Gastroesophageal sphincter (tissue), 4 donors: ENCODE measurements at regions not wholly inside any gene's neighbourhood (a gene's known extent, or its start where the extent isn't known, plus 50 kb on each side); places are given as distances from the start of the nearest gene placed in this dataset.

Source experiments
- ATAC-seq: fragments of 150-250 bp; one replicate; pipeline ENCODE4 v1.9.1; 2016; ENCODE audit warnings: mild to moderate bottlenecking, moderate library complexity
- H3K27ac ChIP-seq, 4 donors: fragments of 200-600 bp; sonication (generic) in 3 of 4; 1 replicate in 3 of 4; 2 replicates in 1 of 4; pipeline ENCODE4 v1.5.1; 2016 to 2019
- H3K27me3 ChIP-seq: fragments of 200-600 bp; sonication (generic); one replicate; pipeline ENCODE4 v1.5.1; 2019
- H3K36me3 ChIP-seq, 2 donors: fragments of 200-600 bp; sonication (generic); one replicate each; pipeline ENCODE4 v1.5.1; 2019; ENCODE audit warnings: control low read depth in 1 of 2
- H3K4me1 ChIP-seq, 3 donors: fragments of 200-600 bp; sonication (generic); 1 replicate in 2 of 3; 2 replicates in 1 of 3; pipeline ENCODE4 v1.5.1; 2016 to 2019; ENCODE audit warnings: control low read depth in 2 of 3
- H3K4me3 ChIP-seq, 2 donors: fragments of 200-600 bp; sonication (generic); one replicate each; pipeline ENCODE4 v1.5.1; 2019; ENCODE audit warnings: mild to moderate bottlenecking in 1 of 2, moderate library complexity in 1 of 2
- H3K9me3 ChIP-seq, 3 donors: fragments of 200-600 bp; sonication (generic); one replicate each; pipeline ENCODE4 v1.5.1; 2017 to 2019; ENCODE audit warnings: control low read depth in 2 of 3
- EP300 ChIP-seq: sonication (generic); formaldehyde crosslinking; IDR thresholded peaks from one replicate; pipeline ENCODE4 v1.6.1; 2017; ENCODE audit warnings: antibody characterized with exemption, mild to moderate bottlenecking
- POLR2A ChIP-seq, 2 donors: fragments of 450-650 bp; IDR thresholded peaks; one replicate each; pipeline ENCODE4 v1.6.1; 2017; ENCODE audit warnings: antibody characterized with exemption in 2 of 2, mild to moderate bottlenecking in 2 of 2, moderate library complexity in 1 of 2
- POLR2AphosphoS5 ChIP-seq: sonication (generic); formaldehyde crosslinking; IDR thresholded peaks from one replicate; pipeline ENCODE4 v1.6.1; 2017; ENCODE audit warnings: antibody characterized with exemption
- WGBS, 2 donors: methylation state at CpG; one replicate each; pipeline ENCODE4 v1.1.5; 2018; ENCODE audit warnings: low coverage in 1 of 2; 5-methylcytosine and 5-hydroxymethylcytosine counted together
- TF ChIP-seq, protein P1 (sequence below), 4 experiments: fragments of 200-600 bp in 2 of 4; fragments of 450-650 bp in 2 of 4; sonication (generic) in 1 of 4; IDR thresholded peaks; one replicate each; pipeline ENCODE4 v1.5.1; 2017 to 2019; ENCODE audit warnings: antibody characterized with exemption in 4 of 4, mild to moderate bottlenecking in 2 of 4, moderate library complexity in 2 of 4

DNA sequence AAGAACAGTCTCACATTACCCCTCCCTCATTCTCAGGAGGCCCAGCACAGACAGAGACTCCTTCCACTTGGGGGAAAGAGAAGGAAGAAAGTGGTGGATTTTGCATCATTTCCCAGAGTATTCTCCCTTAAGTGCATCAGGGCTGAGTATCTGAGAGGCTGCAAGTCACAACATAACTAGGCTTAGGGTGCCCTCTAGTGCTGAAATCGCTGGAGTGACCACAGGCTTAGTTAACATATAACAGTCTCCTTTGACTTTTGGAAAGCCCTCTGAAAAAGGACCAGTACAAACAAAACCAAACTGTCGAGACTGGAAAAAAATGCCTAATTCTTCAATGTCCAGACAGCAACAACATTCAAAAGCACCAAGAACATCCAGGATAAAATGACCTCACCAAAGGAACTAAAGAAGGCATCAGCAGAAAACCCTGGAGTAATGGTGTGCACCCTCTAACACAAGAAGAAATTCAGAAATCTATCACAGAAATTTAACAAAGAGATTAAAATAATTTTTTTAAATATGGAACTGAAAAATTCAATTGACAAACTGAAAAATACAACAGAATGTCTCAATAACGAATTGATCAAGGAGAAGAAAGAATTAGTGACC lies 412.3 kb downstream of the RPS29 start:
- TF ChIP-seq EP300: no peak
- TF ChIP-seq, protein P1, sequence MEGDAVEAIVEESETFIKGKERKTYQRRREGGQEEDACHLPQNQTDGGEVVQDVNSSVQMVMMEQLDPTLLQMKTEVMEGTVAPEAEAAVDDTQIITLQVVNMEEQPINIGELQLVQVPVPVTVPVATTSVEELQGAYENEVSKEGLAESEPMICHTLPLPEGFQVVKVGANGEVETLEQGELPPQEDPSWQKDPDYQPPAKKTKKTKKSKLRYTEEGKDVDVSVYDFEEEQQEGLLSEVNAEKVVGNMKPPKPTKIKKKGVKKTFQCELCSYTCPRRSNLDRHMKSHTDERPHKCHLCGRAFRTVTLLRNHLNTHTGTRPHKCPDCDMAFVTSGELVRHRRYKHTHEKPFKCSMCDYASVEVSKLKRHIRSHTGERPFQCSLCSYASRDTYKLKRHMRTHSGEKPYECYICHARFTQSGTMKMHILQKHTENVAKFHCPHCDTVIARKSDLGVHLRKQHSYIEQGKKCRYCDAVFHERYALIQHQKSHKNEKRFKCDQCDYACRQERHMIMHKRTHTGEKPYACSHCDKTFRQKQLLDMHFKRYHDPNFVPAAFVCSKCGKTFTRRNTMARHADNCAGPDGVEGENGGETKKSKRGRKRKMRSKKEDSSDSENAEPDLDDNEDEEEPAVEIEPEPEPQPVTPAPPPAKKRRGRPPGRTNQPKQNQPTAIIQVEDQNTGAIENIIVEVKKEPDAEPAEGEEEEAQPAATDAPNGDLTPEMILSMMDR (IDR thresholded peaks at IDR 0.05): peak in 3 of 4 experiments; percentile 17 to 56 (median 29)
- H3K27ac ChIP-seq: no peak overlapping the region
- H3K36me3 ChIP-seq: no peaks in the 10 kb centered on the region
- ATAC-seq: no peak
- H3K4me3 ChIP-seq: no peak overlapping the region
- WGBS, 2 donors: 12 to 46% methylated on average over 2 to 3 of the region's 3 CpGs
- H3K27me3 ChIP-seq: no peaks in the 10 kb centered on the region
- peaks cover 0 to 16% (median 0%) of the 10 kb centered on the region in 3 donors for H3K9me3 ChIP-seq
- no peaks in the 10 kb centered on the region for H3K4me1 ChIP-seq

DNA sequence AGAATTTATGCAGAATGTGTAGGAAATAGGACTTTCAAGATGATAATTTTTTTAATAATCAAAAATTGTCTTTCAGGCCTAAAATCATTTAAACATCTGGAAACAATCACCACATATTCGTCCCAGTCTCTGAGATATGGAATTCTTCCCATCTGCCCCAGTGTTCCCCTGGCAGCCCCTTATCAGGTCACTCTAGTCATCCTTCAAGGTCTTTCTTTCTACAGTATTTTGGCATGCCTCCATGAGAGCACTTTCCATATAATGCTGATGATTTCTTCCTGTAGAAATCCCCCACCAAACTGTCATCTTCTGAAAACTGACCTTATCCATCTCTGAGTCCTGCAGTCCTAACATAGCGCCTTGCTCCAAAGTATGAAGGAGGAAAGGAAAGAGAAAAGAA lies 422.1 kb downstream of the RPS29 start:
- H3K4me3 ChIP-seq: no peak overlapping the region
- H3K9me3 ChIP-seq: no peaks in the 10 kb centered on the region
- H3K27me3 ChIP-seq: no peaks in the 10 kb centered on the region
- no peak for ATAC-seq
- H3K27ac ChIP-seq: no peak overlapping the region
- H3K4me1 ChIP-seq: peaks cover 0 to 6% (median 0%) of the 10 kb centered on the region in 3 donors
- TF ChIP-seq EP300 (no peak), POLR2A (IDR thresholded peaks at IDR 0.05) (no peak), POLR2AphosphoS5 (no peak)
- TF ChIP-seq, protein P1 (IDR thresholded peaks at IDR 0.05): no peak
- WGBS, 2 donors: 40 to 50% methylated on average over 1 to 2 of the region's 2 CpGs
- no peaks in the 10 kb centered on the region for H3K36me3 ChIP-seq

GRCh38 chr14:49160983-49161382 lies 425.2 kb downstream of the RPS29 start:
- H3K36me3 ChIP-seq: no peaks in the 10 kb centered on the region
- H3K27me3 ChIP-seq: no peaks in the 10 kb centered on the region
- TF ChIP-seq, protein P1 (IDR thresholded peaks at IDR 0.05): no peak
- TF ChIP-seq POLR2AphosphoS5 (no peak), POLR2A (IDR thresholded peaks at IDR 0.05) (no peak), EP300 (no peak)
- 35 to 50% methylated on average over 2 of the region's 2 CpGs for WGBS, 2 donors
- ATAC-seq: no peak
- H3K4me3 ChIP-seq: no peak overlapping the region
- H3K4me1 ChIP-seq: peaks cover 0 to 6% (median 0%) of the 10 kb centered on the region in 3 donors
- H3K27ac ChIP-seq: no peak overlapping the region
- H3K9me3 ChIP-seq: no peaks in the 10 kb centered on the region

DNA sequence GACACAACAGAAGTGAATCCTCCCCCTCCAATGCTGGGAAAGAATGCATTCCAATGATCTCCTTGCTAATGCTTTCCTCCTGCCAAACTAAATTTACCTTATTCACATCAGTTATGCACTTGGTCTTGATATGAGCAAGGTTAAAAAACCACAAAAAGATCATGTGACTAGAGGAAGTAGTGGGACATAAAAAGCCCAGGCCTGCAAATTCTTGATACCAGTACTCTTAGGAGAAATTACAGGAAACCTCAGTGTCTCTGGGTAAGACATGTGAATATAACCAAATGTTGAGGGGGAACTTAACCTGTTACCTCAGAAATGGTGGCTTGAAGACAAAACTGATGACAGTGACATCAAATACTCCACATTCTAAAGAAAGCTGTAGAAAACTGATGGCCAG lies 427.1 kb downstream of the RPS29 start:
- Histone ChIP-seq H3K9me3 (no peaks in the 10 kb centered on the region), H3K27me3 (no peaks in the 10 kb centered on the region), H3K36me3 (no peaks in the 10 kb centered on the region), H3K4me1 (peaks cover 0 to 6% (median 0%) of the 10 kb centered on the region in 3 donors), H3K27ac (no peak overlapping the region), H3K4me3 (no peak overlapping the region)
- TF ChIP-seq, protein P1 (IDR thresholded peaks at IDR 0.05): no peak
- TF ChIP-seq POLR2A (IDR thresholded peaks at IDR 0.05) (no peak), POLR2AphosphoS5 (no peak), EP300 (no peak)
- ATAC-seq: no peak

DNA sequence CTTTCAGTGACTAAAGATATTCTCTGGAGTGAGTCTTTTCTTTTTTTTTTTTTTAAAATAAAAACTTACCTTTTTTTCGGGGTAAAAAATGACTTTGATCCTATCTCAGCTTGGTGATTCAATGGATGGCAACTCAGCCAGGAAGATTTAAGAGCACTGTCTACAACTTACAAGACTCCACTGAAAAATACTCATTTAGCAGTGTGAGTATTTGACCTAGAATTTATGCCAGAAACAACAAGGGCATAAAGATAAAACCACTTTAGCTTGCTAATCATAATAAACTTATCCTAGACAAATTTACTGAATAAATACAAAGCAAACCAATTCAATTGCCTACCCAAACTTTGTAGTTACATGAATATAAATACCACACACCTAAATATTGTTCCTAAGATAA lies 446.6 kb downstream of the RPS29 start:
- TF ChIP-seq POLR2A (IDR thresholded peaks at IDR 0.05): no peak
- TF ChIP-seq POLR2AphosphoS5: no peak
- no peak for TF ChIP-seq EP300
- TF ChIP-seq, protein P1 (IDR thresholded peaks at IDR 0.05): no peak
- Histone ChIP-seq H3K27me3 (no peaks in the 10 kb centered on the region), H3K4me3 (no peak overlapping the region), H3K27ac (no peak overlapping the region), H3K36me3 (no peaks in the 10 kb centered on the region), H3K4me1 (peaks cover 0 to 7% (median 3%) of the 10 kb centered on the region in 3 donors), H3K9me3 (no peaks in the 10 kb centered on the region)
- no peak for ATAC-seq
- WGBS, 2 donors: 31% methylated on average over 1 of the region's 1 CpG; no CpG with 5 or more reads in 1 of the 2 donors
